ENCODE measurements at regions not wholly inside any gene's neighbourhood (a gene's known extent, or its start where the extent isn't known, plus 50 kb on each side); places are given as distances from the start of the nearest gene placed in this dataset.

GRCh38 chr2:228599781-228600180, 418.3 kb upstream of the SPHKAP start:
- TF ChIP-seq, protein P1, sequence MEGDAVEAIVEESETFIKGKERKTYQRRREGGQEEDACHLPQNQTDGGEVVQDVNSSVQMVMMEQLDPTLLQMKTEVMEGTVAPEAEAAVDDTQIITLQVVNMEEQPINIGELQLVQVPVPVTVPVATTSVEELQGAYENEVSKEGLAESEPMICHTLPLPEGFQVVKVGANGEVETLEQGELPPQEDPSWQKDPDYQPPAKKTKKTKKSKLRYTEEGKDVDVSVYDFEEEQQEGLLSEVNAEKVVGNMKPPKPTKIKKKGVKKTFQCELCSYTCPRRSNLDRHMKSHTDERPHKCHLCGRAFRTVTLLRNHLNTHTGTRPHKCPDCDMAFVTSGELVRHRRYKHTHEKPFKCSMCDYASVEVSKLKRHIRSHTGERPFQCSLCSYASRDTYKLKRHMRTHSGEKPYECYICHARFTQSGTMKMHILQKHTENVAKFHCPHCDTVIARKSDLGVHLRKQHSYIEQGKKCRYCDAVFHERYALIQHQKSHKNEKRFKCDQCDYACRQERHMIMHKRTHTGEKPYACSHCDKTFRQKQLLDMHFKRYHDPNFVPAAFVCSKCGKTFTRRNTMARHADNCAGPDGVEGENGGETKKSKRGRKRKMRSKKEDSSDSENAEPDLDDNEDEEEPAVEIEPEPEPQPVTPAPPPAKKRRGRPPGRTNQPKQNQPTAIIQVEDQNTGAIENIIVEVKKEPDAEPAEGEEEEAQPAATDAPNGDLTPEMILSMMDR (conservative IDR thresholded peaks at IDR 0.05; ENCODE audit: low read depth, low read length), result no peak
- no peak for TF ChIP-seq EZH2 (IDR thresholded peaks at IDR 0.05; ENCODE audit: low read length, unreplicated experiment)
